ENCODE measurements at regions not wholly inside any gene's neighbourhood (a gene's known extent, or its start where the extent isn't known, plus 50 kb on each side); places are given as distances from the start of the nearest gene placed in this dataset.
A peak's percentile ranks its signal among the peaks of the same experiment; 100 is the strongest.

- no peaks in the 10 kb centered on the region; the same call in 1 of the 2 replicates for H3K27me3 ChIP-seq (replicated peaks; ENCODE audit: control insufficient read depth, insufficient read depth, low read length)
- H3K36me3 ChIP-seq (ENCODE audit: control insufficient read depth, insufficient read depth, low read length): no peaks in the 10 kb centered on the region
- H3K4me3 ChIP-seq (replicated peaks; ENCODE audit: low read depth, low read length): no peak overlapping the region
- DNase-seq (ENCODE audit: extremely low read depth, insufficient read length): no peak
- no peak for TF ChIP-seq CTCF (IDR thresholded peaks at IDR 0.05; ENCODE audit: insufficient read depth, low read length, poor library complexity, severe bottlenecking)
Measured at GRCh38 chr1:113211467-113211866, 138.5 kb downstream of the LRIG2 start.

GRCh38 chr1:113215015-113215414 is 142.0 kb downstream of the LRIG2 start:
- Histone ChIP-seq H3K36me3 (ENCODE audit: control insufficient read depth, insufficient read depth, low read length) (no peaks in the 10 kb centered on the region), H3K4me3 (replicated peaks; ENCODE audit: low read depth, low read length) (no peak overlapping the region), H3K27me3 (replicated peaks; ENCODE audit: control insufficient read depth, insufficient read depth, low read length) (no peaks in the 10 kb centered on the region; the same call in 1 of the 2 replicates)
- no peak for DNase-seq (ENCODE audit: extremely low read depth, insufficient read length)
- TF ChIP-seq CTCF (IDR thresholded peaks at IDR 0.05; ENCODE audit: insufficient read depth, low read length, poor library complexity, severe bottlenecking): no peak

- H3K27me3 ChIP-seq (replicated peaks; ENCODE audit: control insufficient read depth, insufficient read depth, low read length): no peaks in the 10 kb centered on the region
- H3K4me3 ChIP-seq (replicated peaks; ENCODE audit: low read depth, low read length): no peak overlapping the region
- DNase-seq (ENCODE audit: extremely low read depth, insufficient read length): no peak
- no peaks in the 10 kb centered on the region for H3K36me3 ChIP-seq (ENCODE audit: control insufficient read depth, insufficient read depth, low read length)
- TF ChIP-seq CTCF (IDR thresholded peaks at IDR 0.05; ENCODE audit: insufficient read depth, low read length, poor library complexity, severe bottlenecking): no peak
Measured at GRCh38 chr1:113216664-113217063, 143.7 kb downstream of the LRIG2 start.

- Histone ChIP-seq H3K27me3 (replicated peaks; ENCODE audit: control insufficient read depth, insufficient read depth, low read length) (no peaks in the 10 kb centered on the region), H3K36me3 (ENCODE audit: control insufficient read depth, insufficient read depth, low read length) (no peaks in the 10 kb centered on the region), H3K4me3 (replicated peaks; ENCODE audit: low read depth, low read length) (no peak overlapping the region)
- no peak for TF ChIP-seq CTCF (IDR thresholded peaks at IDR 0.05; ENCODE audit: insufficient read depth, low read length, poor library complexity, severe bottlenecking)
- DNase-seq (ENCODE audit: extremely low read depth, insufficient read length): no peak
Measured at GRCh38 chr1:113217447-113218208, 144.6 kb downstream of the LRIG2 start.

GRCh38 chr1:113219377-113219776 is 146.4 kb downstream of the LRIG2 start:
- TF ChIP-seq CTCF (IDR thresholded peaks at IDR 0.05; ENCODE audit: insufficient read depth, low read length, poor library complexity, severe bottlenecking): peak; percentile 49
- H3K27me3 ChIP-seq (replicated peaks; ENCODE audit: control insufficient read depth, insufficient read depth, low read length): no peaks in the 10 kb centered on the region
- H3K36me3 ChIP-seq (ENCODE audit: control insufficient read depth, insufficient read depth, low read length): no peaks in the 10 kb centered on the region
- H3K4me3 ChIP-seq (replicated peaks; ENCODE audit: low read depth, low read length): no peak overlapping the region
- no peak for DNase-seq (ENCODE audit: extremely low read depth, insufficient read length)
